ENCODE measurements at regions not wholly inside any gene's neighbourhood (a gene's known extent, or its start where the extent isn't known, plus 50 kb on each side); places are given as distances from the start of the nearest gene placed in this dataset.

DNA sequence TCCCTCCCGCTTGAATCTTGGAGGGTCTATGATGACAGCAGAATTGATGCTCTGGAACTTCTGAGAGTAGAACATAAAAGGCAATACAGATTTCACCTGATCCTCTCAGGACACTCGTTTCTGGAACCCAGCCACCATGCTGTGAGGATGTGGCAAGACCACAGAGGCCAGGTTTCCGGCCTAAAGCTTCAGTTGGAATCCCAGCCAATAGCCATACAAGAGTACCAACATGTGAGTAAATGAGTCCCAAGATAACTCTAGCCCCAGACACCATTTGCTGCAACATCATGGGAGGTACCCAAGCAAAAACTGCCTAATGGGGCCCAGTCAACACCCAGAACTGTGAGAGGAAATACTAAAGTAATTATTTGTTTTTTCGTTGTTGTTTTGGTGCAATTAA lies 65.7 kb upstream of the MARCHF11 start:
- no peaks in the 10 kb centered on the region for H3K9me3 ChIP-seq
- TF ChIP-seq EP300 (IDR thresholded peaks at IDR 0.05) = no peak
- TF ChIP-seq POLR2AphosphoS5 (IDR thresholded peaks at IDR 0.05) = no peak
- TF ChIP-seq, protein P1, sequence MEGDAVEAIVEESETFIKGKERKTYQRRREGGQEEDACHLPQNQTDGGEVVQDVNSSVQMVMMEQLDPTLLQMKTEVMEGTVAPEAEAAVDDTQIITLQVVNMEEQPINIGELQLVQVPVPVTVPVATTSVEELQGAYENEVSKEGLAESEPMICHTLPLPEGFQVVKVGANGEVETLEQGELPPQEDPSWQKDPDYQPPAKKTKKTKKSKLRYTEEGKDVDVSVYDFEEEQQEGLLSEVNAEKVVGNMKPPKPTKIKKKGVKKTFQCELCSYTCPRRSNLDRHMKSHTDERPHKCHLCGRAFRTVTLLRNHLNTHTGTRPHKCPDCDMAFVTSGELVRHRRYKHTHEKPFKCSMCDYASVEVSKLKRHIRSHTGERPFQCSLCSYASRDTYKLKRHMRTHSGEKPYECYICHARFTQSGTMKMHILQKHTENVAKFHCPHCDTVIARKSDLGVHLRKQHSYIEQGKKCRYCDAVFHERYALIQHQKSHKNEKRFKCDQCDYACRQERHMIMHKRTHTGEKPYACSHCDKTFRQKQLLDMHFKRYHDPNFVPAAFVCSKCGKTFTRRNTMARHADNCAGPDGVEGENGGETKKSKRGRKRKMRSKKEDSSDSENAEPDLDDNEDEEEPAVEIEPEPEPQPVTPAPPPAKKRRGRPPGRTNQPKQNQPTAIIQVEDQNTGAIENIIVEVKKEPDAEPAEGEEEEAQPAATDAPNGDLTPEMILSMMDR (IDR thresholded peaks at IDR 0.05) = no peak
- no peak for TF ChIP-seq POLR2A (IDR thresholded peaks at IDR 0.05)
- H3K27ac ChIP-seq = no peak overlapping the region
- ATAC-seq (ENCODE audit: low FRiP score in 2 of 2) = no peak
- WGBS, 2 donors = 44 to 66% methylated on average over 4 of the region's 4 CpGs
- H3K4me1 ChIP-seq = no peaks in the 10 kb centered on the region
- DNase-seq = no peak
- no peaks in the 10 kb centered on the region for H3K36me3 ChIP-seq
- no peak overlapping the region for H3K4me3 ChIP-seq
- H3K27me3 ChIP-seq = no peaks in the 10 kb centered on the region

DNA sequence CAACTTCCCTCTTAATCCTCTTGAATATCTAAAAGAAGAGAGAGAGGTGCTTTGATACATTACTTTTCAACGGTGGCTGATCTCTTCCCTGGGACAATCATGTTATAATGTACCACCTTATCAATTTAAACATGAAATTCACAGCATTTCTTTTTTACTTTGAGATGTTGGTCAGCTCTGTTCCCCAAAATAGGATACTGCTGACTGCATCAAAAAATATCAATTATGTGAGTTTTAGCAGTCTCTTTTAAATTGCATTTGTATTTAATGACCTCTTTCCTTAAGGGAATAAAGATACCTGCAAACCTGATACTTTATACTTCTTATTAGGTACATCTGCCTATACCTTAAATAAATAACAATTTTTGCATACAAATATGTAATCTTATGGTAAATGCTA lies 58.4 kb upstream of the MARCHF11 start:
- no peaks in the 10 kb centered on the region for H3K4me1 ChIP-seq
- no peak overlapping the region for H3K27ac ChIP-seq
- TF ChIP-seq EP300 (IDR thresholded peaks at IDR 0.05) (no peak), POLR2A (IDR thresholded peaks at IDR 0.05) (no peak), POLR2AphosphoS5 (IDR thresholded peaks at IDR 0.05) (no peak)
- TF ChIP-seq, protein P1 (IDR thresholded peaks at IDR 0.05) = no peak
- no peaks in the 10 kb centered on the region for H3K36me3 ChIP-seq
- H3K27me3 ChIP-seq = no peaks in the 10 kb centered on the region
- DNase-seq = no peak
- 70 to 74% methylated on average over 1 of the region's 1 CpG for WGBS, 2 donors
- ATAC-seq (ENCODE audit: low FRiP score in 2 of 2) = no peak
- no peaks in the 10 kb centered on the region for H3K9me3 ChIP-seq
- no peak overlapping the region for H3K4me3 ChIP-seq

DNA sequence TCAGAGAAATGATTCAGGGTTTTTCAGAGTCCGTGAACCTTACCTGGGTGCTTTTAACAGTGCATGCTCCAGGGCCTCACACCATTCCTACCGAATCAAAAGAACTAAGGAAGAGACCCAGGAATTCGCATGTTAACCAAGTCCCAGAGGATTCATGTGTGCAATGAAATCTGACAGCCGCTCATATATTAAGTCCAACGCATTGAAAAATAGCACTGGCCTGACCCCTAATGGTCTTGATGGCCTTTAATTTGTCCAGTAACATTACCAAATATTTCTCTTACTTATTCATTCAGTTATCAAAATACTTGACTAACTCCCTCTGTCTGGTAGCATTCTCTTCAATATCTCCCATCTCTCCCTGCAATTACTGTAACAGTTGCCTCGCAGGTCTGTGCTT lies 55.0 kb upstream of the MARCHF11 start:
- no peak overlapping the region for H3K4me3 ChIP-seq
- H3K36me3 ChIP-seq = no peaks in the 10 kb centered on the region
- ATAC-seq (ENCODE audit: low FRiP score in 2 of 2) (no peak), DNase-seq (no peak)
- no peaks in the 10 kb centered on the region for H3K4me1 ChIP-seq
- no peaks in the 10 kb centered on the region for H3K27me3 ChIP-seq
- no peaks in the 10 kb centered on the region for H3K9me3 ChIP-seq
- no peak overlapping the region for H3K27ac ChIP-seq
- 84 to 86% methylated on average over 6 of the region's 6 CpGs for WGBS, 2 donors
- TF ChIP-seq POLR2AphosphoS5 (IDR thresholded peaks at IDR 0.05) (no peak), POLR2A (IDR thresholded peaks at IDR 0.05) (no peak), EP300 (IDR thresholded peaks at IDR 0.05) (no peak)
- TF ChIP-seq, protein P1 (IDR thresholded peaks at IDR 0.05) = no peak

DNA sequence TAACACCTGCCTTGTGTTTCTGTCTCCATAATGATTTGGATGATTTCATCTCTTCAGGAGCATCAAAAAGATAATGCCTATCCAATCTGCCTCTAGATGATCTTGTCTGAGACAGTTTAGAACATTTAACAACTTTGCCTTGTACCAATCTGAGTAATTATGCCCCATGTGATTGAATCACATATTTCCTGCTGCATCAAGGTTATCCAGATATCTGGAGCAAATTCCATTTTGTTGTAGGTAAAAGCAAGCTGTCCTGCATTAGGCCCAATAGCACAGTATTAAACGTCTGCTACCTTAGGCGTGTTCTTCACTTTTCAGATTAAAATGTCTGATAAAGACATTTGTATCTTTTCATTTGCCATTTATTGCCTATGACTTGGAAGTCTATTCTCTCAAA lies 54.1 kb upstream of the MARCHF11 start:
- Histone ChIP-seq H3K36me3 (no peaks in the 10 kb centered on the region), H3K9me3 (no peaks in the 10 kb centered on the region), H3K4me1 (no peaks in the 10 kb centered on the region), H3K27ac (no peak overlapping the region), H3K27me3 (no peaks in the 10 kb centered on the region), H3K4me3 (no peak overlapping the region)
- ATAC-seq (ENCODE audit: low FRiP score in 2 of 2) (no peak), DNase-seq (no peak)
- 78 to 89% methylated on average over 2 of the region's 2 CpGs for WGBS, 2 donors
- TF ChIP-seq EP300 (IDR thresholded peaks at IDR 0.05) = no peak
- TF ChIP-seq POLR2AphosphoS5 (IDR thresholded peaks at IDR 0.05) = no peak
- TF ChIP-seq, protein P1 (IDR thresholded peaks at IDR 0.05) = no peak
- no peak for TF ChIP-seq POLR2A (IDR thresholded peaks at IDR 0.05)

DNA sequence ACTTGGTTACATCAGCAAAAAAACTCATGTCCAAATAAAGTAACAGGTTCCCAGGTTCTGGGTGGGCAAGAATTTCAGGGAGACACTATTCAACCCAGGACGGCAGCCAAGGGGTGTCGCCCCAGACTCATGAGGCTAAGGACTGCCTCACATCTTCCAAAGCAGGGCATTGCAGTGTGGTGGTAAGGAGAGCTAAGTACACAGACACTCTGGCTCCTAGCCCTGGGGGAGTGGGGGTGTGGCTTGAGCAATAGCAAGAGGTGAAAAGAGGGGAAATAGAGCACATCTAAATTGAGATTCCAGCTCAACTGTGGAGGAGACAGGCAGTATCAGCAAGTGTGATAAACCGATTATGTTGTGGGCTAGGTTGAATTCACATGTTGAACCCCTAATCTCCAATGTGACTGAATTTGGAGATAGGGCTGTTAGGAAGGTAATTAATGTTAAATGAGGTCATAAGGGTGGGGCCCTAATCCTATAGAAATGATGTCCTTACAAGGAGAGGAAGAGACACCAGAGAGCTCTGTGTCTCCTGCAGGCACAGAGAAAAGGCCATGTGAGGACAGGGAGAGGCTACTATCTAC lies 49.9 kb upstream of the MARCHF11 start:
- WGBS, 2 donors = 71 to 73% methylated on average over 3 of the region's 3 CpGs
- Histone ChIP-seq H3K36me3 (no peaks in the 10 kb centered on the region), H3K4me1 (no peaks in the 10 kb centered on the region), H3K27me3 (no peaks in the 10 kb centered on the region), H3K27ac (no peak overlapping the region), H3K9me3 (no peaks in the 10 kb centered on the region), H3K4me3 (no peak overlapping the region)
- no peak for DNase-seq
- ATAC-seq (ENCODE audit: low FRiP score in 2 of 2) = no peak
- TF ChIP-seq POLR2A (IDR thresholded peaks at IDR 0.05) (no peak), POLR2AphosphoS5 (IDR thresholded peaks at IDR 0.05) (no peak), EP300 (IDR thresholded peaks at IDR 0.05) (no peak)
- TF ChIP-seq, protein P1 (IDR thresholded peaks at IDR 0.05) = no peak
